GM18870 (cell line): ENCODE measurements at regions not wholly inside any gene's neighbourhood (a gene's known extent, or its start where the extent isn't known, plus 50 kb on each side); places are given as distances from the start of the nearest gene placed in this dataset.
A peak's percentile ranks its signal among the peaks of the same experiment; 100 is the strongest.
"Not testable (repeated sequence)": the region's sequence is repeated elsewhere in the genome, so short reads cannot be mapped to it uniquely, and the experiment has no call there.

Source experiments
- ATAC-seq: cut with Tn5 transposase; IDR thresholded peaks from one replicate; pipeline ENCODE4 v1.9.1; 2021; ENCODE audit warnings: moderate library complexity; ENCODE audit not compliant: unreplicated experiment

DNA sequence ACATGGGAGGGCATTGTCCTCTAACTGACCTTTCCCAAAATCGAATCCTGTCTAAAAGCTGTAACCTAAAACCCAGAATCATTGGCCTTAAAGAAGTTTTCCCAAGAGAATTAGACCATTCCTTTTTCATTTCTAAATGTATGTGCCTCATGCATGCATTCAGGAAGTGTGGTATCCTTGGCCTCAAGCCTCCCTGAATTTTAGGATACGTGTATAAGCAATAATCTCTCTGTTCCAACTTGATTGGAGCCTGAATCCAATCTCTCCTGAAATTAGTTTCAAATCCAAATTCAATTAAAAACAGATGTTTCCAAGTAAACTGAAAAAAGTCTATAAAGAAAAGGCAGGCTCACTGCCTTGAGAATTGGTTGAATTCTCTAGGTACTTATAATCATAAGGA is 86.0 kb upstream of the VEPH1 start:
- no peak for ATAC-seq

DNA sequence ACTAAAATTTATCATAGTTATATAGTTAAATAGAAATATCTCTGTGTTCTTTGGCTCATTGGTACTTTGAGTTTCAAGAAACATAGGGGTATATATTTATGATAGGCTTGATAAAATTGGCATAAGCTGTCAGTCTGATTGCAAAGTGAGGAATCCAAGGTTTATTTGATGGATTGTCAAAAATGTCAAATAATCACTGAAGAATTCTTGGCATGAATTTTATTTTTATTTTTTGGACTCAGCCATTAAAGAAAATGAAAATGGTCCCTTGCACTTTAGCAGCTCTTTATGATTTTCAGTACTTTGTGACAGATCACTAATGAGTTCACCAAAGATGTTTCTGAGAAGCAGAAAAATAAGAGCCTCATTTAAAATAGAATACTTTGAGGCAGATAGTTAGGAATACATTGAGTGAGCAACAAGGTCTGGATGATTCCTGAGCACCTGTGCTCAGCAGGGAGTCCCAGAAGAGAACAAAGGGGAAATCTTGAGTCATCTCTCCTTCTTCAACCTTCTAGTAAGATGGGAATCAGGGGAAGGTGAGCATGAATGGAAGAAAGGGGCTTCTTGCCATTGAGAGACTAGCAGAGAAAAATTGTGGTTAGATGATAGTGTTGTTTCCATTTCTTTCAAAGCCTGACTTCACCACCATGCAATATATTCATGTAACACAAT is 85.3 kb upstream of the VEPH1 start:
- no peak for ATAC-seq

DNA sequence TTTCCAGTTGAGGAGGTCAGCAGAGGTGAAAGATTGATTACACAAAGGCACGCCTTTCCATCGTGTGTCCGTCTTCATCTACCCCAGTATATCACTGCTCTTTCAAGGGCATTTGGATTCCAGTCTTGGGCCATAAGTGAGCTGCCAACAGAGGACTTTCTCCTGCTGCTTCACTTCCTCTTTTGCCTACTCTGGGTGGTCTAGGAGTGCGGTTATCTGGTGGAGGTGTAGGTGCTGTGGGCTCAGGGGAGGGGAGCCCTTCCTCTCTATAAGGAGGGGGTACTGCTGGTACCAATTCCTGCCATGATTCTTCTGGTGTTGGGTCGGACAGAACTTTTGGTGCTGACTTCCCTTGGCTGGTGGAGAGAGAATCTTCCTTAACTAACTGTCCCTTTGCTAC is 83.1 kb upstream of the VEPH1 start:
- ATAC-seq: no peak

DNA sequence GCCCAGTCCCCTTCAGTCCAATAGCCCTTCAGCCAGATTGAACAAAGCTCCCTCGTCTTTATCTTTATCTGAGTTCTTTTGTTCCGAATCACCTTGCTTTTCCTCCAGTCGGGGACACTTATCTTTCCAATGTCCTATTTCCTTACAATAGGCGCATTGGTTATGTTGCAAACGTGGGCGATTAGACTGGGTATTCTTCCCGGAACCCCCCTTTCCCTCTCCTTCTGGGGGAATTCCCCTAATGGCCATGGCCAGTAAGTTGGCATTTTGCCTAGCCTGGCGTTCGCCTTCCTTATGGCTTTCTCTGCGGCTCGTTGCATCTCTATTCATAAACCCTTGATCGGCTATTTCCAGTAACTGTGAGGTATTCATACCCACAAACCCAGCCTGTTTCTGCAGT is 82.2 kb upstream of the VEPH1 start:
- ATAC-seq: no peak

DNA sequence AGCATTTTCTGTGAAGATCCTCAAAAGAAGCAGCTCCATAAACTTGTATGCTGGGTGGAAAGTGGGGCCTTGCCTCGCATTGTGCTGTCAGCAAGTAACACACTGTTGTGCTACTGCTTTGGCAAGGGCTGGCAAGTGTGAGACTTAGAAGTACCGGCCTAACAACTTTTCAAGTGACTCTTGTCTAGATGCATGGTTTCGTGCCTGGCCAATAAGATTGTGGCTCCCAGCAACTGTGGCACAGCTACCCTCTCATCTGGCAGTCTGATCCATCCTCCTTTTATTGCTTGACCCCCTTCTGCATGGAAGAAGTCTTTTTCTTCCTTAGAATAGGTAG is 79.4 kb upstream of the VEPH1 start:
- no peak for ATAC-seq

DNA sequence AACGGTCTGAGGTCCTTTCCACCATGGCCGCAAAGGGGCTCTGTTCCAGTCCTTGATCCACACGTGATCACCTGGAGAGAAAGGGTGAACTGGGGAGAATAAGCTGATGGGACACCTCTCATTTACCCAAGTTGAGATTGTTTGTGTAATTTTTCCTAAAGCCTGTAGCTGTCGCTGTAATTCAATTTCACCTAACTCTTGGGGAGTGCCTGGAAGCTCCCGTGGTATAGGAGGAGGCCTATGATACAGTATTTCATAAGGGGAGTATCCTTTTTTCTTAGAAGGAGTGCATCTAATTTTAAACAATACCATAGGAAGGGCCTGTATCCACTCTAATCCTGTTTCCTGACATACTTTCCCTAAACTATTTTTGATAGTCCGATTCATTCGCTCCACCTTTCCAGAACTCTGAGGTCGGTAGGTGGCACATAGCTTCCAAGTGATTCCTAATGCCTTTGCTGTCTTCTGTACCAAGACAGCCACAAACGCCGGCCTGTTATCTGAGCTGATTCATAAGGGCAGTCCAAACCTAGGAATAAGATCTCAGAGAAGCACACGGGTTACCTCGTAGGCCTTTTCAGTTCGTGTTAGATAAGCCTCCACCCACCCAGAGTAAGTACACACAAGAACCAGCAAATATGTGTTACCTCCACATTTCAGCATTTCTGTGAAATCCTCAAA is 78.9 kb upstream of the VEPH1 start:
- ATAC-seq: not testable (repeated sequence)

DNA sequence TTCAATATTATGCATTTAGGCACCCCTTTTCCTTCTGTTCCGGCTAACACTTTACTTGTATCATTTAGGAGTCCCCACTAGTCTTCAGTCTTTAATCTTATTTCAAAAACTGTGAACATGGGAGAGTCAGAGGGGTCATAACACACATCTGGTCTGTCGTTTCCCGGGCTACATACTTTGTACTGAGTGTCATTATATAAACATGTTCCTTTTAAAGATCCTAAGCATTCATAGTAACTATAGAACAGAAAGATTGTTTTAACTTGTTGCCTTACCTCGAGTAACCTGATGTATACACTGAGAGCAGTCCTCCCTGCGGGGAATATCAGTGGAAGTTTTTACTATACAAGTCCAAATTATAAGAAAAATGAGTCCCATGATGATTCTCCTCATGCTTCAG is 78.2 kb upstream of the VEPH1 start:
- ATAC-seq: no peak

DNA sequence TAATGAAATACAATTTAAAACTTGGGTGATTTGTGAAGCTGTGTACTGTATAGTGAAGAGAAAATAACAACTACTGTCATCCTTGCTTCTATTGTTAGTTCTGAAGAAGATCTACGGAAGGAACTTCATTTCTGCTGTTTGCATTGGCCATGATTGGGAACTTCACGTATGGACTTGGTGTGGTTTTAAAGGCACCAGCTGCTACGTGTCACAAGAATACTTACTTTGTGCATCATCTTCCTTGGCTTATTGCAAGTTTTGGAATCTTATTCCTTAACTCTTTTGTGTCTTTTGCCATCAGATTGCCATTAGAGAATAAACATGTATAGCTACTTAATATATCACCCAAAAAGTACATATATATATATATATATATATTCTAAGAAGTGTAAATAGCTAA is 75.0 kb upstream of the VEPH1 start:
- no peak for ATAC-seq

DNA sequence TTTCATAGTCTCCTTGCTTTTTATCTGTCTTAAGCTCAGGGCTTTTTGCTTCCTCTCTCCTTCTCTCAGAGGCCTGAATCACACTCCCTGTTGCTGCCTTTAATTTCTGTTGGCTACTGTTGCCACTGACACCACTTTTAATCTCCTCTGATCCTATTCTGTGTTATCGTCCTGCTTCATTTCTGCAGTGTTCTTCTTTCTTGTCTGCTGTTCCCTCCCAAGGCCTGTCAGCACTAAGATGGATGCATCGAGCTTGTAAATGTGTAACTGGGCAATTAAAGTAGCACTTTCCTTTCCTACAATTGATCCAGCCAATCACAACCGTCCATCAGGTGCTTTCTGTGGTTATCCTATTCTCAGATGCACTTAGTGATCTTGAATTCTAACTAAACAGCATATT is 71.3 kb upstream of the VEPH1 start:
- ATAC-seq: peak; percentile 72

DNA sequence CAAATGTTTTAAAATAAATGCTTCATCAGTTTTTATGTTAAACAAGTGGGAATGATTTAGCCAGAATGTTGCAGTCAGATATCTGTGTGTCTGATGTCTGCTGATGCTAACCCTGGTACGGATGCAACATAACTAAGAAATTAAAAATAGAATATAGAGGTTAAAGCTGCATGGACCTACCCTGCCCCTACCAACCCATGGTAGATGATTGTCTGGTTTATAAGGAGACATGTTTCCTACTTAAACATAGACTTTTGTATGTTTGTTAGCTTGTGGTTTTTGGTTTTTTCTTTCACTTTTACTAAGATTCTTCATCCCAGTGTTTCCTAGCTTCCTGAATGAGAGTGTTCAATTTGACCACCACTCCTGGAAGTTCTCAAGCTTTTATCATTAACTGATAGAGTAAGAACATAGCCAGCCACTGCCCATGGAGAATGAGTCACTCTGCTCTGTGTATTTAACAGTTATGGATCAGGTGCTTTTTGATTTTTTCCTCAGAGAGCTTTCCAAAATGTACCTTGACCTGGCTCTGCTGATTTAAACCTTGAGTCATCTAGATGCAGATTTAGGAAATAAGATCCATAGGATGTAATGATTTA is 70.7 kb upstream of the VEPH1 start:
- ATAC-seq: peak; percentile 40

DNA sequence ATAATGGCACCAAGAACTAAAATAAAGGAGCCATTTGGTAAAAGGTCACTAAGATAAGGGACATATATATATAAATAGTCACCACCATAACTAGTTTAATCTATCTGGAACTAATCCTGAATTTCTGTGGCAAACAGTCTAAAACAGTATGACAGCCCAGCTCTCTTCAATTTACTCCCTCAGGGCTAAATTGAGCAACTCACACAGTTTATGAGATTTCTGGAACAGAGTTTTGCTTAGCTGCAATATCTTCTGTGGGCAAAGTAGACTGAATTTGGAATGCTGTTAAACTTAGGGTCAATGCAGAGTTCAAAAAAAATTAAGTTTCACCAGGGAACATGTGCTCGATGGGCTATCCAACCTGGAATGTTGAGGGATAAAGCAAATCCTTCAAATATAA is 70.1 kb upstream of the VEPH1 start:
- no peak for ATAC-seq

DNA sequence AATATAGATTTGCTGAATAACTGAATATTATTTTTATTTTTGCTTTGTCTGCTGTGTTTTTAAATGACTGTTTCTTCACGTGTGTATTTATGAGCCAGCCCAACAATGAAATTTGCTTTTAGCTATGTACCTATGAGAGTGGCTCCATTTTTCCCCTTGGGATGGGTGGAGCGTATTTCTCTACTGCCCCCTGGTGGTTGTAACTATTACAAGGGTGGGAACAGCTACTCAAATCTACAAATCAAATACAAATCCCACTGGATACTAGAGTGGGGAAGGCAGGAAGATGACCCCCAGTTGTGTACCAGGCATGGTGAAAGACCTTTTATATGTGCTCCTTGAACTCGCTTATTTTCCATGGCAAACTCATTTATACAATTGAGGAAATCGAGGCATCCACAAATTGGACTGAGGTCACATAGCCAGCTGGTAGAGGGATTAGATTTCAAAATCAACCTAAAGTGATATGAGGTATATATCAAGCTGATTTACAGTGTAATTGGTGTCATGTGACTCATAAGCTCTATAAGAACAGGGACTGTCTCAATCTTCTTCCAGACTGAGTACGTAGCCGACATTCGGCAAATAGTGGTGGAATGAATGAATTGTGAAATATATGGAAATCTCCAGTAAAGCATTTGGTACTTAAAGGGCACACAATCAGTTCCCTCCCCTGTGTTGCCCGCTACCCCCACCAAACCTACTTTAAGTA is 69.5 kb upstream of the VEPH1 start:
- no peak for ATAC-seq

DNA sequence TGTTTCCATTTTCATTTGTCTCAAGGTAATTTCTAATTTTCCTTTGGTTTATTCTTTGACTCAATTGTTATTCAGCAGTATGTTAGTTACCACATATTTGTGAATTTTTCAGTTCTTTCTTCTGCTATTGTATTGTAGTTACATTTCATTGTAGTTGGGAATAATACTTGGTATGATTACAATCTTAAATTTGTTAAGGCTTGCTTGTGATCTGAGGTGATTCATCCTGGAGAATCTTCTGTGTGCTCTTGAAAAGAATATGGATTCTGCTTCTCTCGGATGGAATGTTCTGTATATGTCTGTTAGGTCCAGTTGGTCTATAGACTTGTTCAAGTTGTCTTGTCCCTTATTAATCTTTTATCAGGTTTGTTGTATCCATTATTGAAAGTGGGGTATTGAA is 63.4 kb upstream of the VEPH1 start:
- ATAC-seq: no peak

DNA sequence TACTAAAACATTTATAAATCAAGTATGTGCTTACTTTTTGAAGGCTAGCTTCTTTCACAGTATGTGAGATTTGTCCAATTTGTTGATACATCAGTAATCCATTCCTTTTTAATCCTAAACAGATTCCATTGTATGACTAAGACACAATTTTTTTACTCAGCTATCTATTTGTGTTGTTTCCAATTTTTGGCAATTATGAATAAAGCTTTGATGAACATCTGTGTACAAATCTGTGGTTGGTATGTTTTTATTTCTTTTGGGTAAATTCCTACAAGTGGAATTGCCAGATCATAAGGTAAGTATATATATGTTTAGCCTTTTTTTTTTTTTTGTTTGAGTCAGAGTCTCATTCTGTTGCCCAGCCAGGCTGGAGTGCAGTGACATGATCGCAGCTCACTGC is 56.2 kb upstream of the VEPH1 start:
- no peak for ATAC-seq
